ENCODE measurements at regions not wholly inside any gene's neighbourhood (a gene's known extent, or its start where the extent isn't known, plus 50 kb on each side); places are given as distances from the start of the nearest gene placed in this dataset.
A peak's percentile ranks its signal among the peaks of the same experiment; 100 is the strongest.

DNA sequence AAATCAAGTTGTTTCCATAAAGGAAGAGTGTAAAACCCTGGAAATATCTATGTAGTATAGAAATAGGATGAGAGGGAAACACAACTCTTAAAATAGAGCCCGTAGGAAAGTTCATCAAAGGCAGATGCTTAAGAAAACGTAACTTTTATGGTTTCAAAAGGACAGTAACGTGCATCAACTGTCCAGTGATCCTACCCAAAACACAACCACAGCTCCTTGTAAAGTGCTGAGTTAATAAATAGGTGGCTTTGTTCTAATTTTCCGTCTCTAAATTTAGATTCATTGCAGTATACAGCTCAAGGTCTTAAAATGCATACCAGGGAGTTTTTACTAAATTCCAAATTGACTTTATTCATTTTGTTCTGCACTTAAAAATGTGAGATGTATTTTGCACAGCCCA is 282.1 kb upstream of the ID2 start:
- no peak for DNase-seq

DNA sequence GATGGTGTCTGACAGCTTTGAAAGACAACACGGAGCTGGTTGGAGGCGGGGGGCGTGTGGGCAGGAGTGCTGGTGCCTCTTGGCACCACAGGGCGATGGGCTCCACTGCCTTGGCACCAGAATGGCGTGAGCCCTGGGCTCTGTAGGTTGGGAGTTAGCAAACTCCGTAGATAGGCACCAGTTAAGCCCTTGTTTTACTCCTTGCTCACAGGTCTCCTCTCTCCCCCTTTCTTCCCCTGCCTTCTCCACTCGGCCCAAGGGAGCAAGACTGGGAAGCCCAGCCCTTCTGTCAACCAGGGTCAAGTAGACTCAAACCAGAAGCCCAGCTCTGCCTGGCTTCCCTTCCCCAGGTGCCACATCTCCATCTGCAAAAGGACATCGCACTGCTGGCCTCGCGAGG is 281.7 kb upstream of the ID2 start:
- no peak for DNase-seq

DNA sequence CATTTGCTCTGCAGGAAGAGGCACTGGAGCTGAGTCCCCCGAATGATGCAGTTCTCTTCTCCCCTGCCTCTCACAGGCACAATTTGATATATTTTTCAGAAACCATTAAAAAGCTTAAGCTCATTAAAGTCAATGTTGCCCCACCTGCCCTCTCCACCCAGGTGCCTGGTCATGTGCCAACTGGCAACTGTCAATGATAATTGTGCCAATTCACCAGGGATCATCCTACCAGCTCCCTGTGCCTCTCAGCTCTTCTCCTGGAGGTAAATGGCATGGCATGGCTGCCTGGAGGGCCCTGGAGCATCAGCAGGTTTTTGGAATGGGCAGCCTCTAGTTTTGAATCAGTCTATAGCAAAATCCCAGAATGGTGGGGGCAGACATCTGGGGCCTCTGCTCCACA is 279.6 kb upstream of the ID2 start:
- peak; percentile 85 for DNase-seq

- no peak for DNase-seq
Measured at GRCh38 chr2:8403876-8404275, 278.0 kb upstream of the ID2 start.

DNA sequence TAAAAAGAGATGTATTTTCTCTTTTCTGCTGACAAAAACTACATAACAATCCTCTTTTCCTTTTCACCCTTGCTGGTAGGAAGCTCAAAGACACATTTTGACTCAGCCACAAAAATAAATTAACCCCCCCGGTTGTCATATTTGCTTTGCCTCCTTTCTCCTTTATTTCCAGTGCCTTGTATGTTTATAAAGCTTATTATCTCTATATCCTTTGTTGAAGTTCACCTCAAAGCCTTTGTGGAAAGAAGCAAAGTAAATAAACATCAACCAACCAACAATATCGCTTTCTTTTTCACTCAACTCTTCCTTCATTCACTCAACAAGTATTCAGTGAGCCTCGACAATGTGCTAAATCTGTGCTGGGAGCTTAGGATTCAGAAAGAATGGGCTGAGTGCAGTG is 276.5 kb upstream of the ID2 start:
- DNase-seq = no peak

- DNase-seq = no peak
Measured at GRCh38 chr2:8406271-8406670, 275.6 kb upstream of the ID2 start.

DNA sequence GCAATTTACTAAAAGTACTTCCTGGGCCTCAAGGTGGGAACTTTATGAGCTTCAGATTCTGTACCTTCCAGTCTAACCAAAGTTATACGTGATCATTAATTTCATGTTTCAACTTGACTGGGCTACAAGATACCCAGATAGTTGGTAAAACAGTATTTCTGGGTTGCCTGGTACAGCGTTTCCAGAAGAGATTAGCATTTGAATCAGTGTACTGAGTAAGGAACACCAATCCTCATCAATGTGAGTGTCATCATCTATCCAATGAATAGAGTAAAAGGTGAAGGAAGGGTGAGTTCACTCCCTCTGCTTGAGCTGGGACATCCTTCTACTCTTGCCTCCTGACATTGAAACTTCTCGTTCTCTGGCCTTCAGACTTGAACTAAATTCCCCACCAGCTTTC is 274.5 kb upstream of the ID2 start:
- DNase-seq = no peak

DNA sequence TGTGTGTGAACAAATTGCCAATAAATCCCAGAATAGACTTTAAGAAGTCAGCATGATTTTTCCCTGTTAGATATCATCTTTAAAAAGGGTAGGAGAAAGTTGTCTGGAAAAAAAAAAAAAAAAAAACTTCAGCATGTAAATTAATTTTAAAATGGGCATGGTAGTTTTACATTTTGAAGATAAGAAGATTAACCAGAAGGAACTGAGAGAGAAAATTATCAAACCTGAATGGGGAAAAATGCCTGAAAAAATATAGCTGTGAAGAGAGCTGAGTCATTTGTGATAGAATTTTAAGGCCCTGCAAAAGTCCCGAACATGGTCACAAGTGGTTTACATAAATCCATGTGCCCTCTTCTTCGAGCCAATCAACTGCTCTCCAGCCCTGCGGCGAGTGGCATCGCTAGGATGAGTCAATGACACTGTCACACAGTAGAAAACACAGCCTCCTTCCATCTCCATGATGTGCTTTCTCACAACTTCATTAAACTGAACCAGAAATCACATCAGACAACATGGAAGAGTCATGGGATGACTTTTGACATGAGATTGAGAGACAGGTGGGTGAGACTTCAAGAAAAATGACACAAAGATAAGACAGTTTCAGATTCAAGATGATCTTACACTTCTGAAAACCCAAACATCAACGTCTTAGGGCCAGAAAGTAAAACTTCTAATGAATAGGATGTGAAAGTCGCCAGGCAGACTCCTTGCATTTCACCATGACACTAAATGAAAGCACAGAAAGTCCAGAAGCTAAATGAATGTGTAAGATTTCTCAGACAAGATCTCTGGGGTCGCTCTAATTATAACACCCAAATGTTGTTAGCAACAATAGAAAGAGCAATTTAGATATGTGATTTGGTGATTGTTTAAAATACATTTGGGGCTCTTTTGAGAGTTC is 273.0 kb upstream of the ID2 start:
- DNase-seq = no peak

DNA sequence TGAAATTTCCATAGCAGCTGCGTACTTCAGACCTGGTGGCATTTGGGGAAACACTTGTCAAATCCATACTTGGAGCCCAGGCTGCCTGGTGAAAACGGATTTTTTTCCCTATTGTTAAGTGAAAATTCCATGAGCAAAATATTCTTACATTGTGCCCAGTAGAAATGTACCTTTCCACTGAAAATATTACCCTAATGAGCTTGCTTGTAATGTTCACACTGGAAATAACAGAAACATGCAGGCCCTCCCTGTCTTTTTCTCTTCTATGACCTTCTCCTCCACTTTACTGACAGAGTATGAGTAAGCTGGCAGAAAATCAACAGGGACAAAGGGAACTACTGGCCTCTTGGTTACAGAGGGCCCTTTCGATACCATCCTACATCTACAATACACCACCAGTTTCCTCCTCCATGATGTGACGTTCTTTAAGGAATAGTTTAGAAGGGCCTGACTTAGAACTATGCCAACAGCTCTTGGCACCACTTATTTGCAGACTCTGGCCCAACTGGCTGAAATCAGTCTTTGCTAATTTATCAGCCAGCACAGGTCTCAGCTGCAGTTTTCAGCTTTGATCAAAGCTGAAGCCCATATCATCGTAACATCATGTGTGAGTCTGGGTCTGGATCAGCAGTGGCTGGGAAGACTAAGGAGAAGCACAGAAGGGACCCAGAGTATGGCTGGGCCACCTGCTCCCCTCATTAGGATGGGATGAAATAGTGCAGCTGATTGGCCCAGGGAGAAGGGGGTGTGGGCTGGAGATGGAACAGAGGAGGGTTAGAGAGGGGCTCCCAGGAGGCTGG is 272.2 kb upstream of the ID2 start:
- DNase-seq = no peak

- DNase-seq = no peak
Measured at GRCh38 chr2:8412082-8412481, 269.8 kb upstream of the ID2 start.

DNA sequence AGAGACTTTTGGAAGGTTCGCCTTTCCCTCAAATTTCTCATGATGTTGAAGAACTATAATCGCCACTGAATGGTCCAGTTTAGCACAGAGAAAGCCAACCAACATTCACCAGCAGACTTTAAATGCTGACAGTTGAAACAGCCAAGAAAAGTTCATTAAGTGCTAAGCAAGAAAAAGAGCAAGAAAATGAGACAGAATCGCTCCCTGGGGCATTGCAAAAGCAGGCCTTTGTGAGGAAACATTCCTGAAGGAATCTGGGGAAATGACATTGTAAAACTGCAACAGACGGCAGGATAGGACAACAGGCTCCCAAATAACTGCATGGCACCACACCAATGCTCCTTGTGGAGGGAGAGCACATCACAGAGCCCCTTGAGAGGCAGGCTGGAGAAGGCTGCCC is 269.3 kb upstream of the ID2 start:
- DNase-seq = no peak

- no peak for DNase-seq
Measured at GRCh38 chr2:8413589-8414135, 268.2 kb upstream of the ID2 start.

GRCh38 chr2:8414946-8415879 is 266.6 kb upstream of the ID2 start:
- DNase-seq = no peak

- DNase-seq = no peak
Measured at GRCh38 chr2:8416001-8416571, 265.8 kb upstream of the ID2 start.

GRCh38 chr2:8416849-8417832 is 264.7 kb upstream of the ID2 start:
- DNase-seq = no peak

DNA sequence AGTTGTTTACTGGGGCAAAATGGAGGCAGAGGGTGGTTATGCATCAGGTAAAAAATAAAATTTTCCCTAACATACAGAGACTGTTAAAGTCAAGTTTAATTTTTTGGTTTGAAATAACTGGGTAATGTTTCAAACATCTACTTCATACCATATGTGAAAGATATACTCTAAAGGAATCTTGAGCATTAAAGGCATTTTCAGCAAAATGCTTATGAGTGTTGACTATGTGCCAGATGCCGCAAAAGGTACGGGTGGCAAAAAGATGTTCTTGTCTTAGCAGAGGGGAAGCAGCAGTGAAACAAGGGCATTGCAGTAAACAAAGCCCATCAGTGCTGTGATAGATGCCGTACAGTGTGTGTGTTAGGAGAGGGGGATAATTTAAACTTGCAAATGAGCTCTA is 263.1 kb upstream of the ID2 start:
- DNase-seq = no peak

- DNase-seq = no peak
Measured at GRCh38 chr2:8421658-8422449, 260.0 kb upstream of the ID2 start.

DNA sequence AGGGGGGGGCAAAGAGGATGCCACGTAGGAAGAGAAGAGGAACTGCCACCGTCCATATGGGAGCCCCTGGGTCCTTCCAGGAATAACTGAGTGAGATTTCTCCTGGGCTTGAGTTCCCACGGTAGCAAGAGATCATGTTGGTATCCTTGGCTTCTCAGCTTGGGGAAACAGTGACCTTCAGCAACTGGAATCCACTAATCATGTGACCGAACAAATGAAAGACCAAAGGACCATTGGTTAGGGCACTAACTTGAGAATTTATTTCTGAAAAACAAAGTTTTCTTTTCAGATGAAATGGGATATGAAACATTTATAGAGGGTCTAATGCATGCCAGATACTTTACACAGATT is 259.4 kb upstream of the ID2 start:
- DNase-seq = no peak

GRCh38 chr2:8424997-8425900 is 256.6 kb upstream of the ID2 start:
- DNase-seq = no peak

Data from NCI-H1105 (cell line).